Esophagus muscularis mucosa (tissue), 4 donors: ENCODE measurements at regions not wholly inside any gene's neighbourhood (a gene's known extent, or its start where the extent isn't known, plus 50 kb on each side); places are given as distances from the start of the nearest gene placed in this dataset.
A peak's percentile ranks its signal among the peaks of the same experiment; 100 is the strongest.

Source experiments
- DNase-seq: peaks from one replicate; pipeline ENCODE4 v3.0.0-alpha.2; 2017; ENCODE audit errors: extremely low spot score
- H3K27ac ChIP-seq, 4 donors: fragments of 200-600 bp; sonication (generic); replicated peaks in 1 of 4; 1 replicate in 3 of 4; 2 replicates in 1 of 4; pipeline ENCODE4 v1.5.1; 2016 to 2019; ENCODE audit warnings: mild to moderate bottlenecking in 1 of 4
- H3K27me3 ChIP-seq, 4 donors: fragments of 200-600 bp; sonication (generic); one replicate each; pipeline versions ENCODE4 v1.5.1 to v1.6.0; 2016 to 2019
- H3K36me3 ChIP-seq, 4 donors: fragments of 200-600 bp; sonication (generic); one replicate each; pipeline ENCODE4 v1.5.1; 2016 to 2019
- H3K4me1 ChIP-seq, 4 donors: fragments of 200-600 bp; sonication (generic); one replicate each; pipeline ENCODE4 v1.5.1; 2016 to 2019
- H3K4me3 ChIP-seq, 4 donors: fragments of 200-600 bp; sonication (generic); 1 replicate in 2 of 4; 2 replicates in 2 of 4; pipeline ENCODE4 v1.5.1; 2016 to 2019; ENCODE audit warnings: mild to moderate bottlenecking in 4 of 4, moderate library complexity in 1 of 4
- H3K9me3 ChIP-seq, 4 donors: fragments of 200-600 bp; sonication (generic); 1 replicate in 3 of 4; 2 replicates in 1 of 4; pipeline ENCODE4 v1.5.1; 2016 to 2019
- EP300 ChIP-seq: sonication (generic); formaldehyde crosslinking; IDR thresholded peaks from one replicate; pipeline ENCODE4 v1.6.1; 2017; ENCODE audit warnings: antibody characterized with exemption
- POLR2A ChIP-seq: fragments of 450-650 bp; IDR thresholded peaks from one replicate; pipeline ENCODE4 v1.6.1; 2017; ENCODE audit warnings: antibody characterized with exemption, moderate library complexity, mild to moderate bottlenecking, low read depth
- POLR2AphosphoS5 ChIP-seq, 2 donors: sonication (generic); formaldehyde crosslinking; IDR thresholded peaks; one replicate each; pipeline ENCODE4 v1.6.1; 2017; ENCODE audit warnings: antibody characterized with exemption in 2 of 2
- WGBS: methylation state at CpG from one replicate; pipeline ENCODE4 v1.1.5; 2018; 5-methylcytosine and 5-hydroxymethylcytosine counted together
- intact Hi-C: fragments of 100-400 bp; cut with DNase I; formaldehyde crosslinking; loops from one replicate; pipeline ENCODE4 v1.15.1; 2023
- TF ChIP-seq, protein P1 (sequence below), 3 experiments: fragments of 200-600 bp in 2 of 3; fragments of 450-650 bp in 1 of 3; sonication (generic) in 2 of 3; IDR thresholded peaks; one replicate each; pipeline ENCODE4 v1.5.1; 2017 to 2019; ENCODE audit warnings: antibody characterized with exemption in 3 of 3, mild to moderate bottlenecking in 2 of 3, moderate library complexity in 1 of 3

DNA sequence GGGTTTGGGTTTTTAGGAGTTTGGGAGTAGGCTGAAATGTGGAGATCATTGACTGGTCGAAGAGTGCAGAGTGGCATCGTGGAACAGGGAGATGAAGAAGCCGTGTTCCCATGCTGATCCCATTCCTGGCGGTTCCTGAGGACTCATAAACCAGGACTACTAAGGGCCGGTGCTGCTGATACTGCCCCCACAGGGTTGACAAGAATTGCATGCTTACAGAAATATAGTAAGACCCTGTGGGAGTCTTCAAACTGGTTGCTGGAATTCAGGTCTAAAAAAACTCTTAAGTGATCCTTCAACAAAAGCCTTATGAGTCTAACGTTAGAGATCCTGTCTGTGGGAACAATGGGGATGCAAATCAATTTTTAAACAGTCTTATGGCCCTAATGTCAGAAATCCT is 64.0 kb upstream of the ARHGAP5 start:
- WGBS: 85% methylated on average over 6 of the region's 6 CpGs

DNA sequence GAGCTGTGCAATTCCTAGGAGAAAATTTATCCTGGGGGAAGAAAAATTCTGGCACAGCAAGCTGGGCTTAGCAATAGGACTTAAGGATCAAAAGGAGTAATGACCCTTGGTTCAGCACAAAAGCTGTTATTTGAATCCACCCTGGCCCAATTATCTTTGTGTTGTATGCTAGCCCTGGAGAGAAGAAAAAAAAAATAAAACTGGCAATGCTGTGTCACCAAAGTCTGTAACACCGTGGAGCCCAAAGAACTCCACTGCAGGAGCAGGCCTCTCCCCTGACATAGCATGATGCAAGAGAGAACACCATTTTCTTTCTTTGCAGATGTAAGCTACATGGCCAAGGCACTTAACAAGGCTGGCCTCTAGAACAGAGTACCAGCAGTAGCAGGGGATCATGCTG is 63.0 kb upstream of the ARHGAP5 start:
- 88% methylated on average over 1 of the region's 1 CpG for WGBS
- peak; percentile 19 for DNase-seq
- no peak overlapping the region for H3K4me3 ChIP-seq
- peaks cover 8 to 20% (median 13%) of the 10 kb centered on the region in 4 donors for H3K4me1 ChIP-seq
- intact Hi-C loops: no loop called here
- H3K36me3 ChIP-seq: no peaks in the 10 kb centered on the region
- H3K27ac ChIP-seq: no peak overlapping the region
- no peak for TF ChIP-seq POLR2AphosphoS5 (IDR thresholded peaks at IDR 0.05)
- TF ChIP-seq EP300: no peak
- no peak for TF ChIP-seq POLR2A
- TF ChIP-seq, protein P1, sequence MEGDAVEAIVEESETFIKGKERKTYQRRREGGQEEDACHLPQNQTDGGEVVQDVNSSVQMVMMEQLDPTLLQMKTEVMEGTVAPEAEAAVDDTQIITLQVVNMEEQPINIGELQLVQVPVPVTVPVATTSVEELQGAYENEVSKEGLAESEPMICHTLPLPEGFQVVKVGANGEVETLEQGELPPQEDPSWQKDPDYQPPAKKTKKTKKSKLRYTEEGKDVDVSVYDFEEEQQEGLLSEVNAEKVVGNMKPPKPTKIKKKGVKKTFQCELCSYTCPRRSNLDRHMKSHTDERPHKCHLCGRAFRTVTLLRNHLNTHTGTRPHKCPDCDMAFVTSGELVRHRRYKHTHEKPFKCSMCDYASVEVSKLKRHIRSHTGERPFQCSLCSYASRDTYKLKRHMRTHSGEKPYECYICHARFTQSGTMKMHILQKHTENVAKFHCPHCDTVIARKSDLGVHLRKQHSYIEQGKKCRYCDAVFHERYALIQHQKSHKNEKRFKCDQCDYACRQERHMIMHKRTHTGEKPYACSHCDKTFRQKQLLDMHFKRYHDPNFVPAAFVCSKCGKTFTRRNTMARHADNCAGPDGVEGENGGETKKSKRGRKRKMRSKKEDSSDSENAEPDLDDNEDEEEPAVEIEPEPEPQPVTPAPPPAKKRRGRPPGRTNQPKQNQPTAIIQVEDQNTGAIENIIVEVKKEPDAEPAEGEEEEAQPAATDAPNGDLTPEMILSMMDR (IDR thresholded peaks at IDR 0.05): no peak
- no peaks in the 10 kb centered on the region for H3K9me3 ChIP-seq
- no peaks in the 10 kb centered on the region for H3K27me3 ChIP-seq

More for the DNA sequence above, 64.0 kb upstream of the ARHGAP5 start:
- Histone ChIP-seq H3K4me3 (no peak overlapping the region), H3K4me1 (peaks cover 0 to 12% (median 7%) of the 10 kb centered on the region in 4 donors), H3K36me3 (no peaks in the 10 kb centered on the region), H3K27me3 (no peaks in the 10 kb centered on the region), H3K27ac (no peak overlapping the region), H3K9me3 (no peaks in the 10 kb centered on the region)
- TF ChIP-seq EP300 (no peak), POLR2A (no peak), POLR2AphosphoS5 (IDR thresholded peaks at IDR 0.05) (no peak)
- TF ChIP-seq, protein P1 (IDR thresholded peaks at IDR 0.05): no peak
- intact Hi-C loops: no loop called here
- no peak for DNase-seq

DNA sequence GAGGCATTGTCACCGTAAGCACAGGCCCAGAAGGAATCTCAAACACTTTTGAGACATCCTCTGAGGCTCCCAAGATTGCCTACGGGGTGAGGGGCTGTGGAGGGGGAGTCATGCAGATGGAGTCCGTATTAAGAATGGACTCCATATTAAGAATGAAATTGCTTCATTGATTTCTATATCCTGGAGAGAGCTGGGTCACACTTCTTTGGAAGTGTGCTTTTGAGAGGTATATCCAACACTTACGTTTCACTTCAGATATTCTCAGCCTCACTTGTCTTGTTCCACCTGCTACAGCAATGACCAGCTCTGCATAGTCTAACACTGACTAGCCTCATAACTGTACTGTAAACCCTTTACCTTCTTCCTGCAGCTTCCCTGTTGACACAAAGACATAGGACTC is 62.6 kb upstream of the ARHGAP5 start:
- Histone ChIP-seq H3K9me3 (no peaks in the 10 kb centered on the region), H3K4me3 (no peak overlapping the region), H3K27me3 (no peaks in the 10 kb centered on the region), H3K4me1 (peaks cover 13 to 25% (median 17%) of the 10 kb centered on the region in 4 donors), H3K27ac (no peak overlapping the region), H3K36me3 (no peaks in the 10 kb centered on the region)
- intact Hi-C loops: no loop called here
- no peak for TF ChIP-seq POLR2A
- TF ChIP-seq POLR2AphosphoS5 (IDR thresholded peaks at IDR 0.05): no peak
- TF ChIP-seq EP300: no peak
- TF ChIP-seq, protein P1 (IDR thresholded peaks at IDR 0.05): no peak
- peak; percentile 57 for DNase-seq
- WGBS: 97% methylated on average over 4 of the region's 4 CpGs

DNA sequence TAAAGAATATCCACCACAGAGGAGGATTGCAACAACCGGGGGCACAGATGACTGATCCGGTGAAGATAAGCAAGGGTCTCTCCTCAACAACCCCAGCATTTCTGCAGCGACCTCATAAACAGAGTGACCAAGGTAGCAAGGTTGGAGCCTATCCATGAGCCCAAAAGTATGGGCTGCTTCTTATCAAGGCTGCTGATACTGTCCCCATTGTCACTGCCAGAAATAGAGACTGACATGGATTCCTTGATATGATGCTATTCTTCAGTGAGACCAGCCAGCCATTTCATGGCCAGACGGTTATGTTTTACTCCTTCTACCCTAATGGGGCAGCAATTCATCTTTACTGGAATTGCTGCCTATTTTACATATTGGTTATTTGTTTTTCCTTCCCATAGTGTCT is 61.9 kb upstream of the ARHGAP5 start:
- no peak overlapping the region for H3K27ac ChIP-seq
- H3K9me3 ChIP-seq: no peaks in the 10 kb centered on the region
- DNase-seq: no peak
- TF ChIP-seq EP300 (no peak), POLR2A (no peak), POLR2AphosphoS5 (IDR thresholded peaks at IDR 0.05) (no peak)
- TF ChIP-seq, protein P1 (IDR thresholded peaks at IDR 0.05): no peak
- no peaks in the 10 kb centered on the region for H3K36me3 ChIP-seq
- peaks cover 13 to 29% (median 22%) of the 10 kb centered on the region in 4 donors for H3K4me1 ChIP-seq
- H3K4me3 ChIP-seq: no peak overlapping the region
- no peaks in the 10 kb centered on the region for H3K27me3 ChIP-seq
- intact Hi-C loops: no loop called here
- WGBS: 98% methylated on average over 4 of the region's 4 CpGs

DNA sequence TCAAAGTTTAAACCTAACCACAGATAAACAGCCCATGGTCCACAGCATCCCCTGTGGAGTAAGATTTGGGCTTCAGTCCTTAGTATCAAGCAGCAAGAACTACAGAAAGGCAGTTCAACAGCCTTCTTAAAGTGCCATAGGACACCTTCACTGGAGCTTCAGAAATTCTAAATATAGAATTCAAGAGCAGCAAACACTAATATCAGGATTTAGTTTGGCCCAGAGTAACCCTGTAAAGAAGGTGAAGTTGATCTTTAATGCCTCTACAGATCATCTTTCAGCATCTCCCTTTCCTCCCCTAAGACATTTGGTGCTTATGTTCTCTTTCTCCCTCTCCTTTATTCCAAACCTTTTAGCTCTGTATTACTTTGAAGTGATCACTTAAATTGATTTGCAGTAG is 59.5 kb upstream of the ARHGAP5 start:
- Histone ChIP-seq H3K36me3 (no peaks in the 10 kb centered on the region), H3K4me3 (no peak overlapping the region), H3K9me3 (no peaks in the 10 kb centered on the region), H3K27me3 (no peaks in the 10 kb centered on the region), H3K27ac (no peak overlapping the region), H3K4me1 (peaks cover 13 to 33% (median 23%) of the 10 kb centered on the region in 4 donors)
- intact Hi-C loops: no loop called here
- TF ChIP-seq POLR2A (no peak), EP300 (no peak)
- TF ChIP-seq, protein P1 (IDR thresholded peaks at IDR 0.05): no peak
- peak; percentile 39 for DNase-seq
